RWPE2 (cell line): ENCODE measurements at regions not wholly inside any gene's neighbourhood (a gene's known extent, or its start where the extent isn't known, plus 50 kb on each side); places are given as distances from the start of the nearest gene placed in this dataset.

Experiments used
- ATAC-seq: fragments of 200-7000 bp; cut with Tn5 transposase; 3 replicates; pipeline ENCODE4 v1.9.1; 2021; ENCODE audit warnings: low read depth
- DNase-seq: peaks from one replicate; pipeline ENCODE4 v3.0.0-alpha.2; 2020; ENCODE audit warnings: low spot score
- H3K27ac ChIP-seq: fragments of 450-650 bp; 2 replicates; pipeline ENCODE4 v1.5.1; 2017; ENCODE audit warnings: mild to moderate bottlenecking; ENCODE audit not compliant: poor library complexity, severe bottlenecking
- H3K27me3 ChIP-seq: fragments of 250-450 bp; sonication (Bioruptor Pico); 2 replicates; pipeline ENCODE4 v1.5.1; 2021; ENCODE audit warnings: mild to moderate bottlenecking, moderate library complexity; ENCODE audit not compliant: insufficient read depth, poor library complexity, severe bottlenecking
- H3K36me3 ChIP-seq: fragments of 250-450 bp; sonication (Bioruptor Pico); 2 replicates; pipeline ENCODE4 v1.5.1; 2020; ENCODE audit warnings: low read depth, mild to moderate bottlenecking, moderate library complexity
- H3K4me1 ChIP-seq: fragments of 250-450 bp; sonication (Bioruptor Pico); 2 replicates; pipeline ENCODE4 v1.5.1; 2021; ENCODE audit warnings: mild to moderate bottlenecking, moderate library complexity; ENCODE audit not compliant: insufficient read depth, poor library complexity, severe bottlenecking
- H3K4me3 ChIP-seq: fragments of 250-450 bp; sonication (Bioruptor Pico); 2 replicates; pipeline ENCODE4 v1.5.1; 2021; ENCODE audit warnings: mild to moderate bottlenecking, moderate library complexity; ENCODE audit not compliant: severe bottlenecking
- H3K9me3 ChIP-seq: fragments of 250-450 bp; sonication (Bioruptor Pico); 2 replicates; pipeline ENCODE4 v1.5.1; 2021; ENCODE audit warnings: mild to moderate bottlenecking, moderate library complexity; ENCODE audit not compliant: severe bottlenecking
- CTCF ChIP-seq: fragments of 450-650 bp; IDR thresholded peaks from one replicate; pipeline ENCODE4 v1.5.1; 2017; ENCODE audit warnings: mild to moderate bottlenecking, moderate library complexity; ENCODE audit not compliant: poor library complexity, severe bottlenecking

GRCh38 chr2:150963336-150963735 is 298.3 kb downstream of the RBM43 start:
- no peaks in the 10 kb centered on the region for H3K27me3 ChIP-seq
- H3K4me3 ChIP-seq: no peak overlapping the region
- H3K4me1 ChIP-seq: no peaks in the 10 kb centered on the region
- no peaks in the 10 kb centered on the region for H3K9me3 ChIP-seq
- no peak for TF ChIP-seq CTCF
- DNase-seq (no peak), ATAC-seq (no peak)
- H3K27ac ChIP-seq: no peak overlapping the region
- H3K36me3 ChIP-seq: no peaks in the 10 kb centered on the region

GRCh38 chr2:150955231-150955630 is 306.4 kb downstream of the RBM43 start:
- Histone ChIP-seq H3K36me3 (no peaks in the 10 kb centered on the region), H3K4me3 (no peak overlapping the region), H3K9me3 (no peaks in the 10 kb centered on the region), H3K27me3 (no peaks in the 10 kb centered on the region), H3K4me1 (no peaks in the 10 kb centered on the region), H3K27ac (no peak overlapping the region)
- ATAC-seq: no peak
- DNase-seq: no peak
- no peak for TF ChIP-seq CTCF

- no peaks in the 10 kb centered on the region for H3K36me3 ChIP-seq
- no peaks in the 10 kb centered on the region for H3K4me1 ChIP-seq
- no peak for DNase-seq
- ATAC-seq: no peak
- no peak overlapping the region for H3K4me3 ChIP-seq
- H3K9me3 ChIP-seq: no peaks in the 10 kb centered on the region
- no peak overlapping the region for H3K27ac ChIP-seq
- H3K27me3 ChIP-seq: no peaks in the 10 kb centered on the region
- TF ChIP-seq CTCF: no peak
Measured at GRCh38 chr2:150946831-150947230, 314.8 kb downstream of the RBM43 start.

GRCh38 chr2:150944315-150944714 is 317.3 kb downstream of the RBM43 start:
- H3K4me3 ChIP-seq: no peak overlapping the region

GRCh38 chr2:150939087-150939486 is 322.6 kb downstream of the RBM43 start:
- no peaks in the 10 kb centered on the region for H3K27me3 ChIP-seq
- TF ChIP-seq CTCF: no peak
- H3K9me3 ChIP-seq: no peaks in the 10 kb centered on the region
- H3K36me3 ChIP-seq: no peaks in the 10 kb centered on the region
- DNase-seq (no peak), ATAC-seq (no peak)
- H3K4me3 ChIP-seq: no peak overlapping the region
- no peak overlapping the region for H3K27ac ChIP-seq
- no peaks in the 10 kb centered on the region for H3K4me1 ChIP-seq

More at GRCh38 chr2:150944315-150944714, 317.3 kb downstream of the RBM43 start:
- TF ChIP-seq CTCF: no peak
- Histone ChIP-seq H3K27ac (no peak overlapping the region), H3K36me3 (no peaks in the 10 kb centered on the region), H3K27me3 (no peaks in the 10 kb centered on the region), H3K9me3 (no peaks in the 10 kb centered on the region), H3K4me1 (no peaks in the 10 kb centered on the region)
- no peak for DNase-seq
- ATAC-seq: no peak
